ENCODE measurements at regions not wholly inside any gene's neighbourhood (a gene's known extent, or its start where the extent isn't known, plus 50 kb on each side); places are given as distances from the start of the nearest gene placed in this dataset.
A peak's percentile ranks its signal among the peaks of the same experiment; 100 is the strongest.

DNA sequence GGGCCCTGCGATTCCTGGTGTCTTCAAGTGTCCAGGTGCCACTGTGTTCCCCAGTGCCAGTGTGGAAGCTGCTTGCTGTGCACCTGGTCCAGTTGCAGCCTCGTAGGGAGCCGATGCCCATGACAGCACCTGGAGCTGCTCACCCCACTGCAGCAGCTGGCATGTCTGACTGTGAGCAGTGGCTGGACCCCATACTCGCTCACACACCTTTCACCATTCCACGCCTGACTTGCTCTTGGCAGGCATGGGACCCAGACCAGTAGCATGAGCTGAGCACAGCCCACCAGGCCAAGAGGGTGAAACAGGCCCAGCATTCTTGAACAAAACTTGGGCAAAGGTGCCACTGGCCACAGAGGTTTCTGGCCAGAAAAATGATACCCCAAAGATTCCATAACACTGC is 124.5 kb upstream of the THY1 start:
- no peak for DNase-seq (ENCODE audit: low read depth, low spot score)

DNA sequence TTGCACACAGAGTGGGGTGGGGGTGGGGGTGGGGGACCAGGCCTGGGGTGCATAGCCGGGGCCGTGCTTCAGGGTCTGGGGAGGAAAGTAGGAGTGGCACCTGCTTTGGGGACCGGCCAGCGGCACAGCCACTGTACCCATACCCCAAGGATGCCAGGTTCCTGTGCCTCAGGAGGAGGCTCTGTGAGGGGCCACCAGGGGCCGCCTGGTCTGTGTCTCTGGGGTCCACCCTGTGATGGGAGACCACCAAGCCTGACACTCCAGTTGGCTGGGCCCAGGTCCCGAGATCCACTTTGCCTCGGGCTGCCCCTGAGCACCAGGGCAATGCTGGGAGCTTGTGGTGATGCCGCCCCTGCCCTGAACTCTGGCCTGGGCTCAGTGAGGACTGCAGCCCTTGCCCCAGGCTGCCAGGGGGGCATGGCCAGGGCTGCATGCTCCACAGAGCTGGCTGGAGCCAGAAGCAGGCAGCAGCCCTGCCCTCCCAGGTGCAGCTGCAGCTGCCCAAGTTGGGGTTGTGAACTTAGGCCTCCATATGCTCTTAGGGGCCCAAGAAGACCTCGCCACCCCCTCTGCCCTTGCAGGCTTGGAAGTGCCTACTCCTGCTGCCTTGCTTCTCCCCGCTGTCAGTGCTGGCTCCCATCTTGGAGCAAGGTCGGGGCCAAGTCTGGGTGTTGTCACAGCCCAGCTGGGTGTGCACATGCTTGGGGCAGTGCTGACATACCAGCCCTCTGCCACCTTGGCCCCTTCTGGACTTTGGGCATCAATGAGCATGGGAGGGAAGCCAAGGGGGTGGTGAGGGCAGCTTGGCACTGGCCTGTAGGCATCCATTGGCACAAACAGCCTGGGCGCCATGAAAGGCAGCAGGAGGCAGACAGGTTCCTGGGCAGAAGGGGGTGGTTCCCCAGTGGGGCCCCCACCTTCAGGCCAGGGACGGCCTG is 123.3 kb upstream of the THY1 start:
- no peak for DNase-seq (ENCODE audit: low read depth, low spot score)

DNA sequence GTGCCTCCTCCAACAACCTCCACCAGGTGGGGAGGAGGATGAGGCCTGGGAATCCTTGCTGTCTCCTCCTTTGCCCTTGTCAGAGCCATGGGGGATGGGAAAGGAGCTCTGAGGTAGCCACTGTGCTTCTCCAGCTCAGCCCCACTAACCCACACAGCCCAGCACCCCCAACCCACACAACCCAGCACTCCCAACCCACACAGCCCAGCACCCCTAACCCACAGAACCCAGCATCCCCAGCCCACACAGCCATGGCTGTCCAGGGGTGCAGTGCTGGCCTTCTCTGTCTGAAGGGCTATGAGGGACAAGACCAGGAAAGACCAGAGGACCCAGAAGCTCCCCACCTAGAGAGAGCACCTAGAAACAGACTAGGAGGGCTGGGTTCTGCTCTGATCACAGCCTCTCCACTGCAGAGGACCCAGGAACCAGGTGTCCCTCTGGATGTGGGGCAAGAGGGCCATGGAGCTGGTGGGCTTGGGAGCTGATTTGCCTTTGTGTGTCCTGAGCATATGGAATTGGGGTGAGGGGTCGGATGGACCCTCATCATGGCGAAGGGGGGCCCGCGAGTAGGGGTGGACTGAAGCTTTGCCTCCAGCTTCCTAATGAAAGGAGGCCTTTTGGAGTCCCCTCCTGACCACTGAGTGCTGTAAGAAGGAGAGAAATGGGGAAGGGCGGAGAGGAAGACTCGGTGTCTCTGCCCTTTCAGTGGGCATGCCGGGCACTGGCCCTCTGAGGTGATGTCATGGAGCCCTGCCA is 117.6 kb upstream of the THY1 start:
- no peak for DNase-seq (ENCODE audit: low read depth, low spot score)

DNA sequence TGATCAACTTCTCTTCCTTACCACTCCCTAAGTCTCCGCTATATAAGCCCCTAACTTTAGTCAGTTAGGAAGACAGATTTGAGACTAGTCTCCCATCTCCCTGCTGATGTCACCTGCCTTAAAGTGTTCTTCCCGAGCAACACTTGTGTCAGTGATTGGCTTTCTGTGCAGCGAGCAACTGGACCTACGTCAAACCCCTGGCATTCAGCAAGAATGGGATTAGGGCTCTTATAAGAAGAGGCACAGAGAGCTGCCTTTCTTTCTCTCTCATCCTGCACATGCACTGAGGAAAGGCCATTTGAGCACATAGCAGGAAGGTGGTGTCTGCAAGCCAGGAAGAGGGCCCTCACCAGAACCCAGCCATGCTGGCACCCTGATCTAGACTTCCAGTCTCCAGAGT is 116.6 kb upstream of the THY1 start:
- no peak for DNase-seq (ENCODE audit: low read depth, low spot score)

DNA sequence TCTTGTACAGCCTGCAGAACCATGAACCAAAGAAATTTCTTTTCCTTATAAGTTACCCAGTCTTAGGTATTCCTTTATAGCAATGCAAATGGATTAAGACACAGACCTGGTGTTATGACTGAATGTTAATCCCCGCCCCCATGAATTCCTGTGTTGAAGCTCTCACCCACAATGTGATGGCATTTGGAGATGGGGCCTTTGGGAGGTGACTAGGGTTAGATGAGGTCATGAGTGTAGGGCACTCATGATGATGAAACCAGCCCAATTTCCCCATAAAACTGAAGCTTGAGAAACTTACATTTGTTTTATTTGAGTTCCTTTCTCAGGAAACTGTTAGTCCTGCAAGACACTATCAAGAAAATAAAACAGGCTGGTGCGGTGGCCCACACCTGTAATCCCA is 115.8 kb upstream of the THY1 start:
- no peak for DNase-seq (ENCODE audit: low read depth, low spot score)

DNA sequence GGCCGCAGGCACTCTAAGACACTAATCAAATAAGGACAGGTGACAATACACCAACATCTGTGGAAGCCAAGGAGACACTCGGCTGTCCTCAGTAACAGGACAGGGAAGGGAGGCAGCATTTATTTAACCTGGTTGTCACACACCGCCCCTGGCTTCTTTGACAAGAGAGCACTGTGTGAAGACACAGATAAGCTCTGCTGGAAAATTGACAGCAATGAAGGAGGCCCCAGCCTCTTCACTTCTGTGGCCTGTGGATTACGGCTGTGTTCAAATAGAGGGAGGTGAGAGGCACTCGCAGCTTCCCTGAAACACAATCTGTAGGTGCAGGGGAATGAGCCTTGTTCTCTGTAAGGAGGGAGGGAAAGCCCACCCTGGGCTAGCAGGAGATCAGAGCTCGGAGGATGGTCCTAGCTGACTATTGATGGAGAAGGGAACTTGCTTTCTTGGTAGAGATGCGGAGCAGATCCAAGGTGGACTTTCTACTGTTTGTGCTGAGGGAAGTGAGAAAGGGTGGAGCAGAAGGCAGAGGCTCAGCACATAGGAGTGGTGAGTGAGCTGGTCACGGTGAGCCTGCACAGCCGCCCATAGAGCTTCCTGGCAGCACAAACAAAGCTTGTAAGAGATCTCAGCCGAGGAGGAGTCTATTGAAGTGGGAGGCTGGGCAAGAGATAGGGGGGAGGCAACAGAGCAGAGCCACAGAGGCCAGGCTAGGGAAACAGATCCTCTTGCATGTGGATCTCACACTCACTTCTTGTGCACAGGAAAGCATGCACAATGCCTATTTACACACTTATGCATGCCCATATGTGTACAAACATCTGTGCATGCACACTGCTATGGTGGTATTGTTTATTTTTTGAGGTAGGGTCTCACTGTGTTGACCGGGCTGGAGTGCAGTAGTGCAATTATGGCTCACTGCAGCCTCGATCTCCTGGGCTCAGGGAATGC is 114.6 kb upstream of the THY1 start:
- DNase-seq (ENCODE audit: low read depth, low spot score) = no peak

DNA sequence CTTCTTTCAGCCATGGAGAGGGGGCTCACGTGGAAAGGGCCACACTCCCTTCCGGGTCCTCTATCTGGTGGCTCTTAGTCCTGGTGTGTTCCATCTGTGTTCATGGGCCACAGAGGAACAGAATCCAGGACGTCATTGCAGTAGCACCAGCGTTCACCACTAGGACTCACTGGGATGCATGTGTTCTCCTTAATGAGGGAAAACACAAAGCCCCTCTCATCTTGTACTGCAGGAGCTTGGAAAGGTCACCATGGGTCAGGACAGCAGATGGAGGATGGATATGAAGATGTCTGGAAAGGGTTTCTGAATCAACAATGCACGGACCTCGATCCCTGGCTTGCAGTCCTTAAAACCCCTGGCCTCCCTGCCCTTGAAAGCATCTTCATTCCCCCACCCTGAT is 113.8 kb upstream of the THY1 start:
- DNase-seq (ENCODE audit: low read depth, low spot score) = no peak

DNA sequence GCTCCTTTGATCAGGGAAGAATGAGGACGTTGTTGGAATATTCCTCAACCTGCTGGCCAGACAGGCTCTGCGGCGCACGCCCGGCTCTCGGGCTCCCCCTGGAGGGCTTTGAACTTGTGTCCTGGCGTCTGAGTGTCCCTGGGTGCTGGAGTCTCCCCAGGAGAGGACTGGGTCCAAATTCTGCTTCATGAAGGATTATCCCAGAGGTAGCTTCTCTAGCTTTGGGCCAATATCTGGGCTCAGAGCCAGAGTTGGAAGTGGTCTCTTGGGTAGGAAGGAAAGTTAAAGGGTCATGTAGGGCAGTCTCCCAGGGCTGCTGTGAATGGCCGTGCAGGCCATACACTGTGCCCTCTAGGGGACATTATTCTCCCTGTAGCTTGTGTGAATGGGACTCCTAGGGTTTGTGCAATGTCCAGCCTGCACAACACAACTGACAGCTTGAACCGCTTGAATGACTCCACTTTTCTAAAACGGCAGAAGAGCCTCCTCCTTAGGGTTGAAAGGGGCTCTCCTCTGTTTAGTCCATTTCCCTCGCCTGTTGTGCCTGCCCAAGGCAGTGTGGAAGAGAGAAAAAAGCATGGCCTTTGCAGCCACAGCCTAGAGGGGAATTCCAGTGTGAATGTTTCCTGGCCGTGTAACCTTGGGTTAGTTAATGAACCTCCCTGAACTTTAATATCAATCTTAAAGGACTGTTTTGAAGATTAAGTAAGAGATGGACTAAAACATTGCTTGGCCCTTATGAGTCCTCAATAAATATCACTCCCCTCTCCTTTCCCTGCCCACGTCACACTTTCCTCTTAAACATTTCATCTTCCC is 111.2 kb upstream of the THY1 start:
- DNase-seq (ENCODE audit: low read depth, low spot score) = peak; percentile 17

DNA sequence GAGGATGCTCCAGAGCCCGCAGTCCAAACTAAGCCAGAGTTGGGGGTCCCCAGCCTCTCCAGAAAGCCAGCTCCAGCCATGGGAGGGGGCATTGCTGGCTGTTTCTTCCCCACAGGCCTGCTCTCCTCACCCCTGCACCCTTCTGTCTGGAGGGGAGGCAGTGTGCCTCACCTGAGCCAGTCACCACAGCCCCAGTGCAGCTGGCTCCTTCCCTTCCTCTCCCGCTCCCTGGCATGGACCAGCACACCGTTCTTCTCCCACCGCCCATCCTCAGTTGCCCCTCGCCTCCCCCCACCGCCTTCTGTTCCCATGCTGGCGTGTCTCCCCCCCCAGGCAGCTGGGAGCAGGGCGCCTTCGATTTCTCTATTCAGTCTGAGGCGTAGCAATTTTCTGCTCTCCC is 110.5 kb upstream of the THY1 start:
- no peak for DNase-seq (ENCODE audit: low read depth, low spot score)

DNA sequence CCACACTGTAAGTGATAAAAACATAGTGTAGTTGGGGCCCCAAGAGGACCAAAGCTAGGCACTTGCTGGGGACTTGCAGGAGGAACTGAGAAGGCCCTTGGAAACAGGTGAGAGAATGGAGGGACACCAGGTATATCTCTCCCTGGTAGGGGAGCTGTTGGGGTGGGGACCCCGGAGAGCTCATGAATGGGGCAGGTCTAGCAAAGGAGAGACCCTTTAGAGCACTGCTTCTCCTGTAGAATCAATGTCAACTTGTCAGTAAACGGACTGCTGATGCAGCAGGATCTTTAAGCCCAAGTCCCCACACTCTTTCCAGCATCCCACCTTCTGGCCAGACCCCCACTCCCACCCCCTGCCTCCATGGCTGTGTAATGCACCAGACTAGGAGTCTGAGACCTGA is 109.6 kb upstream of the THY1 start:
- DNase-seq (ENCODE audit: low read depth, low spot score) = no peak

DNA sequence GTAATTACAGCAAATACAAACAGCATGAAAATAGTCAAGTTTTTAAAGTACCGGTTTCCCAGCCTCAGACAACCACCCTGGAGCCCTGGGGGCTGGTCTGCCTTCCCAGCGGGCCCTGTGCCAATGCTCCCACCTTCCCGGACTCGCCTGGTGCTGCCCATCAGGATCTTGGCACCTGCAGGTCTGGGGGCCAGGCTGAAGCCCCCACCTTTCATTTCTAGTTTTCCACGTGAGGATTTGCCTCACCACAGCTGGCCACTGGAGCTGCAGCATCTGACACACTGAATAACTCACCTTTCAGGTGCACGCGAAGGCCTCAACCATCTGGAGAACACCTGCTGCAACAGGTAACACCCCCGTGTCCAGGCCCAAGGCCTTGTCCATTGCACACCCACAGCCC is 108.7 kb upstream of the THY1 start:
- no peak for DNase-seq (ENCODE audit: low read depth, low spot score)

DNA sequence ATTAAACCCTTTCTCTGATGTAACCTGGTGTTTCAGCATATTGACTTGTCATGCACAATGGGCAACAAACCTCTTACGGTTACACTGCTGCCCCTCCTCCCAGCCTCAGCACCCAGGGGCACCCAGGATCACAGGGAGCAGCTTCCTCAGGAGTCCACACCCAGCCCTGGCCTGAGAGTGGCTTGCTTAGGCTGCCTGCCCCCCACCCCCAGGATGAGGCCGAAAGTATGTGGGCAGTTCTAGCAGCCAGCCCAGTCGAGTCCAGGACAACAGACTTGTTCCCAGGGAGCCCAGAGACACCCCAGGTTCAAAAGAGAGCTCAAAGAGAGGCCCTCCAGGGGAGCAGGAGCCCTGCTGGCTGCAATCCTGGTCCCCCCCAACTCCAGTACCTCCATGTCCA is 108.1 kb upstream of the THY1 start:
- DNase-seq (ENCODE audit: low read depth, low spot score) = no peak

DNA sequence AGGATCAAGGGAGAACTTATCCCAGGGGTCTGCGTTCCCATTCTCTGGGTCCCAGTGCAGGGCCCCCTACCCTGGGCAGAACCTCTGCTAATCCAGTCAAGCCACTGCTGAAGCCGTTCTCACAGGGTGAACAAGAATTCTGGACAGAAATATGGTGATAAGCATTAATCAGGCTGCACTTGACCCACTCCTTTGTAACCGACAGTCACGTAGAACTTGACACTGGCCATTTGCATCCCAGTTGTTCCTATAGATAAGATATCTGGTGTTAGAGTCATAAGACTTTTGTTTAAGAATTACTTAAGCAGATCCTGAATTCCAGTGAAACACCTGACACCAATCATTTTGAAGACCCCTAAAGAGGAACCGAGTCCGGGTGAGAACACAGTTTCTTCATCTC is 107.5 kb upstream of the THY1 start:
- DNase-seq (ENCODE audit: low read depth, low spot score) = no peak

DNA sequence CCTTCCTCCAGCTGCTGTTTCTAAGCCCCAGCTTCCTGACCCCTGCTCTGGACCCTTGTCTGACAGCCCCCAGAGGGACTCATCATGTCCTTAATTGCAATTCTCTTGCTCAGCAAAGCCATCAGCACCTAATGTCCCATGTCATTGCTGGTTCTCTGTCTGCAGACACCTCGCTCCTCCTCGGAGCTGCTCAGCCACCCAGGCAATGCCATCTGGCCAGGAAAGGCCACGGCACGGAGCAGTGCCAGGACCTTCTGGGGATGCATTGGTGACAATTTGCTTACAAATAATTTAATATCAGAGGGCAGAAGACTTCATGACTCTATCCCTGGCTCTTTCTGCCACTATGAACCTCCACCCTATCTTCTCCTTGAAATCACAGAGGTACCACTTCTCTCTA is 107.0 kb upstream of the THY1 start:
- no peak for DNase-seq (ENCODE audit: low read depth, low spot score)

DNA sequence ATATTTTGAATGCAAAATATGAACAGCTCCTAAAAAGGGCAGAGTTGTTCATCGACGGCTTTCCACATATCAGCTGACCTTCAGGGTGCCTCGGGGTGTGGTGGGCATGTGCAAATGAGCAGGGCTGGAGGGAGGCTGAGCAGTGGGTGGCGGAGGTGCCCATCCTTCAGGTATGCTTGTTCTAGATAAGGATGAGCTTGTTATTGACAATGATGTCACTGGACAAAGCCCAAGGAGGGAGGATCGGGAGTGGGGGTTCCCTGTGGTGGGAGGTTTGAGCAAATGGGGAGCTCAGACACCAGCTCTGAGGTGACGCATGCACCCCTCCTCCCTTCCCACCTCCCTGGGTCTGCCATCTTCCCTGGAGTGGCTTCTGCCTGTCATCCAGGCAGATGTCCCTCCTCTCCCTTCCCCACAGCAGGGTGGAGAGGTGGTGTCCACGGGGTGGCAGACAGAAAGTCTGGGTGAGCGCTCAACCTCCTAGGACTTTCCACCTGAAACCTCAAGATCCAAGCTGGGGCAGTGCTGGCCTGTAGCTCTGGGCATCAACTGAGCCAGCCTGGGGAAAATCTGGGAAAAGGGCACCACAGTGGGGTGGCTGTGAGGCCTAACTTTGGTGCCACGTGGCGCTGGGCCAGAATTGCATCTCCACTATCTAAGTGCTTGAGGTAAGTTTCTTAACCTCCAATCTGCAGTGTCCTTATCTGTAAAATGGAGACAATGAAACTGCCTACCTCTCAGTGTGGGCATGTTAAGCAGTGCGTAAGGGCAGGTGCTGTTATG is 106.3 kb upstream of the THY1 start:
- DNase-seq (ENCODE audit: low read depth, low spot score) = no peak

DNA sequence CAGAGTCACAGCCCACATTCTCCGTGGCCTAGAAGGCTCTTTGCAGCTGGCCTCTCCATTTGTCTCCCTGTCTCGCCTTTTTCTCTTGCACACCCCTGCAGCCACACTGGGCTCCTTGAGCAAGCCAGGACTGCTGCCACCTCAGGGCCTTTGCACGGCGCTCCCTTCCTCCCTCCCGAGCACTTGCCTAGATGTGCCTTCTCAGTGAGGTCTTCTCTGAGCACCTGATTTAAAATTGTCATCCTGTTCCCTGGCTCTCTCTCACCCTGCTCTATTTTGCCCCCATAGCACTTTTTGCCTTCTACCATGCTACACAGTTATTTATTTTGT is 102.9 kb upstream of the THY1 start:
- DNase-seq (ENCODE audit: low read depth, low spot score) = no peak

DNA sequence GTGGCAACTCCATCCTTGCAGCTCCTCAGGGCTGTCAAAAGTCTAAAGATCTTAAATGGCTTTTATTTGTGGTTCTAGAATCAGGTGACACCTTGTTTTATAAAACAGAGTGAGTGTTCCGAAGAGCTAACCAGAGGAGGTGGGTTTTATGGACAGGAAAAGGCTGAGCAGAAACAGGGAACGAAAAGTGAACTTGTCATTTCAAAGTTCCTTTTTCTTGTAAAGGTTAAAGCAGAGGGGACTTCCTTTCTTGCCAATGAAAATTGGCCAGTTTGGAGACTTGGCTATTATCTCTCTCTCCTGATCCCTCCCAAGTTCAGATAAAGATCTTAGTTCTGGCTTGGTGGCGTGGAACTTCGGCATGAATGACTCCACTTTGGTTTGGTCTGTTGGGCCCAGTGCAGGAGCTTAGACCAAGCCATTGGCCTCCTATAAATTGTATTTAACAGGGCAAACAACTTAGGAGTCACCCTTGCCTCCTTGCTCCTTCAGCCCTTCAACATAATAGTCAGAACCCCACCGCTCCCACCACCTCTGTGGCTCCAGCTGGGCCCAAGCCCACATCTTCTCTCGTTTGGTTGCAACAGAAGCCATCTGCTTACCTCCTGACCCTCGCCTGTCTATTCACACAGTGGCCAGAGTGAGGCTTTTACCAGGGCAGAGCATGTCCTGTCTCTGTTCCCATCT is 102.4 kb upstream of the THY1 start:
- DNase-seq (ENCODE audit: low read depth, low spot score) = no peak

DNA sequence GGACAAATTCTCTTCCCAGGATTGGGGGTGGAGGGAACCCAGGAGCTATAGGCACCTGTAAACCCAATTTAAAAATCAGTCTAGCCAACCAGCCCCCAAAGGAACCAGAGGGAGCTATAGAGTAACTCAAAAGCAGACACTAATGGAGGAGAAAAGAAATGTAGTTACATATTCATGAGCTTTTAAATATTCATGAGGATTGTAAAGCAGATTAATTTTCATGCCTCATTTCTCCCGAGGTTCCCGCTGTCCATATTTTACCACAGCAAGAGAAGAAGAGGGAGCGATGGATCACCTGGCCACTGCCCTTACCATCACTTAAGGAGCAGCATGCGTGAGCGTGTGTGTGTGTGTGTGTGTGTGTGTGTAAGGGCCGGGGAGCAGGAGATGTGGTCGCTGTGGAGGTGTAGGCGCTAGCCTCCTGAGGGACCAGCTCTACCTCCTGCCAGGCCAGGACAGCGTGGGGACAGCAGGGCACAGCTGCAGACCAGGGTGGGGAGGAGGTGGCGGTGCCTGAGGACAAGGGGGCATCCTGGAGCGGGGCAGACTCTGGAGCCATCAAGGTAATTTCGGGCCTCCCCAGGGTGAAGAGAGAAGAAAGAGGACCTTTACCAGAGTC is 100.7 kb upstream of the THY1 start:
- no peak for DNase-seq (ENCODE audit: low read depth, low spot score)

DNA sequence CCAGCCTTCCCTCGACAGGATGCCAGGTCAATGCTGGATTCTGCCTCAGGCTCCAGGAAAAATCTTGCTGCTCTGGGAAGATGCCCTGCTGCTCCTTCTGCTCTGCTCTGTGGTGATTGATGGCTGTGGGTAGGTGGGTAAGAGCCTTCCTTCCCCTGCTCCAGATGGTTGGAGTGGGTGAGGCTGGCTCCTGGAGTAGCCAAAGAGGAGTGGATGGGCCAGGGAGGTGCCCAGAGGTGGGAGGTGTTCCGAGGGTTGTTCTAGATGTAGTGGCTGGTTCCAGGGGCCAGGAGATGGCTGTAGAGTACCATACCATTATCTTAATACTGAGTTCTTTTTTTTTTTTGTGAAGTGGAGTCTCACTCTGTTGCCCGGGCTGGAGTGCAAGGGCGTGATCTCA is 99.6 kb upstream of the THY1 start:
- no peak for DNase-seq (ENCODE audit: low read depth, low spot score)
